ENCODE measurements at regions not wholly inside any gene's neighbourhood (a gene's known extent, or its start where the extent isn't known, plus 50 kb on each side); places are given as distances from the start of the nearest gene placed in this dataset.

- no peak for DNase-seq
These were observed 555.2 kb downstream of the FGF9 start for GRCh38 chr13:22226086-22226485.

- DNase-seq = no peak
These were observed 557.0 kb downstream of the FGF9 start for GRCh38 chr13:22227895-22228294.

- peak in 4 of 56 donors; percentile 3 to 18 (median 10) for DNase-seq
These were observed 559.0 kb downstream of the FGF9 start for GRCh38 chr13:22229916-22230315.

GRCh38 chr13:22232186-22232585 lies 561.3 kb downstream of the FGF9 start:
- DNase-seq = no peak

GRCh38 chr13:22235285-22235949 lies 564.5 kb downstream of the FGF9 start:
- DNase-seq = peak in 2 of 56 donors; percentile 3 to 9

GRCh38 chr13:22235950-22236290 lies 565.0 kb downstream of the FGF9 start:
- DNase-seq = no peak

GRCh38 chr13:22238269-22238668 lies 567.4 kb downstream of the FGF9 start:
- DNase-seq = no peak

GRCh38 chr13:22240716-22241115 lies 569.8 kb downstream of the FGF9 start:
- DNase-seq = no peak

- DNase-seq = no peak
These were observed 572.7 kb downstream of the FGF9 start for GRCh38 chr13:22243469-22244163.

- DNase-seq = no peak
These were observed 581.5 kb downstream of the FGF9 start for GRCh38 chr13:22252281-22252830.

- DNase-seq = no peak
These were observed 582.2 kb downstream of the FGF9 start for GRCh38 chr13:22253107-22253506.

GRCh38 chr13:22256111-22256639 lies 585.3 kb downstream of the FGF9 start:
- DNase-seq = no peak

GRCh38 chr13:22262001-22262885 lies 591.4 kb downstream of the FGF9 start:
- DNase-seq = no peak

GRCh38 chr13:22263185-22263584 lies 592.3 kb downstream of the FGF9 start:
- DNase-seq = no peak

- DNase-seq = no peak
These were observed 594.7 kb downstream of the FGF9 start for GRCh38 chr13:22265563-22265962.

- DNase-seq = no peak
These were observed 600.0 kb downstream of the FGF9 start for GRCh38 chr13:22270881-22271280.

- DNase-seq = no peak
These were observed 601.0 kb downstream of the FGF9 start for GRCh38 chr13:22271903-22272302.

- DNase-seq = no peak
These were observed 604.5 kb downstream of the FGF9 start for GRCh38 chr13:22275393-22275792.

- DNase-seq = no peak
These were observed 605.7 kb downstream of the FGF9 start for GRCh38 chr13:22276616-22277015.

GRCh38 chr13:22278336-22278929 lies 607.6 kb downstream of the FGF9 start:
- DNase-seq = peak in 17 of 56 donors; percentile 0 to 50 (median 4)

GRCh38 chr13:22285867-22286266 lies 615.0 kb downstream of the FGF9 start:
- no peak for DNase-seq

Measured in nucleus accumbens (tissue), 56 donors.